Tibial nerve (tissue), 4 donors: ENCODE measurements at regions not wholly inside any gene's neighbourhood (a gene's known extent, or its start where the extent isn't known, plus 50 kb on each side); places are given as distances from the start of the nearest gene placed in this dataset.

Source experiments
- DNase-seq, 2 donors: peaks; one replicate each; pipeline ENCODE4 v3.0.0-alpha.2; 2019; ENCODE audit warnings: low spot score in 2 of 2
- H3K27ac ChIP-seq, 4 donors: fragments of 200-600 bp; sonication (generic) in 3 of 4; one replicate each; pipeline ENCODE4 v1.5.1; 2017 to 2019; ENCODE audit warnings: mild to moderate bottlenecking in 1 of 4
- H3K27me3 ChIP-seq, 2 donors: fragments of 200-600 bp; sonication (generic) in 1 of 2; one replicate each; pipeline versions ENCODE4 v1.5.1 to v1.6.0; 2017 to 2019
- H3K36me3 ChIP-seq, 3 donors: fragments of 200-600 bp; sonication (generic); one replicate each; pipeline ENCODE4 v1.5.1; 2018 to 2019
- H3K4me1 ChIP-seq, 4 donors: fragments of 200-600 bp; sonication (generic) in 3 of 4; one replicate each; pipeline ENCODE4 v1.5.1; 2017 to 2019
- H3K4me3 ChIP-seq, 4 donors: fragments of 200-600 bp; sonication (generic) in 3 of 4; one replicate each; pipeline ENCODE4 v1.5.1; 2017 to 2019; ENCODE audit warnings: mild to moderate bottlenecking in 1 of 4, moderate library complexity in 1 of 4
- H3K9me3 ChIP-seq, 4 donors: fragments of 200-600 bp; sonication (generic) in 3 of 4; one replicate each; pipeline ENCODE4 v1.5.1; 2017 to 2019
- CTCF ChIP-seq, 5 experiments: fragments of 200-600 bp in 3 of 5; fragments of 450-650 bp in 2 of 5; sonication (generic) in 3 of 5; IDR thresholded peaks; one replicate each; pipeline ENCODE4 v1.5.1; 2016 to 2019; ENCODE audit warnings: antibody characterized with exemption in 5 of 5, mild to moderate bottlenecking in 3 of 5, moderate library complexity in 2 of 5
- EP300 ChIP-seq, 2 donors: sonication (generic); formaldehyde crosslinking; IDR thresholded peaks; one replicate each; pipeline ENCODE4 v1.6.1; 2017; ENCODE audit warnings: antibody characterized with exemption in 2 of 2, mild to moderate bottlenecking in 1 of 2
- POLR2A ChIP-seq, 2 donors: fragments of 450-650 bp; IDR thresholded peaks; one replicate each; pipeline ENCODE4 v1.6.1; 2017; ENCODE audit warnings: antibody characterized with exemption in 2 of 2, mild to moderate bottlenecking in 2 of 2, moderate library complexity in 2 of 2
- WGBS, 2 donors: methylation state at CpG; one replicate each; pipeline ENCODE4 v1.1.5; 2018; 5-methylcytosine and 5-hydroxymethylcytosine counted together

DNA sequence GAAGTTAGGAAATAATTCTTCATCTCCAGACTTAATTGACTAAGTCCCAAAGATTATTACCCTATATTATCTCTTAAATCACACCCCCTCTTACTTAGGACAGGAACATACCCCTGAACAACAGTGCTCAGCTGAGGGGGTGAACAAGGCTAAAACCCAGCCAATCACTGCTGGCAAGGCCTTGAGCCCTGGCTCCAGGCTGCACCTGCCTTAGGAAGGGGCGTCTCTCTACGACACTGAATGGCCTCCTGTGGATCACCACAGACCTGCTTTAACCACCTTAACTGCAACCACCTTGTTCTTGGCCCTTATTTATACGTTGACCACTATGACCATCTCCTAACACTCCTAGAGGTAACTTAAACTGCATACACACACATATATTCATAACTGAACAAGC, 267.4 kb upstream of the THBS1 start:
- 93 to 97% methylated on average over 3 of the region's 3 CpGs for WGBS, 2 donors
- no peak for DNase-seq
- H3K36me3 ChIP-seq = no peaks in the 10 kb centered on the region
- no peak overlapping the region for H3K27ac ChIP-seq
- no peaks in the 10 kb centered on the region for H3K27me3 ChIP-seq
- TF ChIP-seq CTCF (IDR thresholded peaks at IDR 0.05) = no peak
- no peak for TF ChIP-seq POLR2A (IDR thresholded peaks at IDR 0.05)
- no peak for TF ChIP-seq EP300 (IDR thresholded peaks at IDR 0.05)
- no peaks in the 10 kb centered on the region for H3K9me3 ChIP-seq
- no peak overlapping the region for H3K4me3 ChIP-seq
- peaks cover 0 to 8% (median 3%) of the 10 kb centered on the region in 4 donors for H3K4me1 ChIP-seq

- WGBS, 2 donors = 89 to 97% methylated on average over 1 of the region's 1 CpG
- Histone ChIP-seq H3K4me3 (no peak overlapping the region), H3K36me3 (no peaks in the 10 kb centered on the region), H3K4me1 (peaks cover 0 to 8% (median 3%) of the 10 kb centered on the region in 4 donors), H3K9me3 (no peaks in the 10 kb centered on the region), H3K27me3 (no peaks in the 10 kb centered on the region), H3K27ac (no peak overlapping the region)
- TF ChIP-seq CTCF (IDR thresholded peaks at IDR 0.05) = no peak
- no peak for TF ChIP-seq POLR2A (IDR thresholded peaks at IDR 0.05)
- no peak for TF ChIP-seq EP300 (IDR thresholded peaks at IDR 0.05)
- DNase-seq = no peak
Measured at GRCh38 chr15:39313881-39314280, 267.0 kb upstream of the THBS1 start.

DNA sequence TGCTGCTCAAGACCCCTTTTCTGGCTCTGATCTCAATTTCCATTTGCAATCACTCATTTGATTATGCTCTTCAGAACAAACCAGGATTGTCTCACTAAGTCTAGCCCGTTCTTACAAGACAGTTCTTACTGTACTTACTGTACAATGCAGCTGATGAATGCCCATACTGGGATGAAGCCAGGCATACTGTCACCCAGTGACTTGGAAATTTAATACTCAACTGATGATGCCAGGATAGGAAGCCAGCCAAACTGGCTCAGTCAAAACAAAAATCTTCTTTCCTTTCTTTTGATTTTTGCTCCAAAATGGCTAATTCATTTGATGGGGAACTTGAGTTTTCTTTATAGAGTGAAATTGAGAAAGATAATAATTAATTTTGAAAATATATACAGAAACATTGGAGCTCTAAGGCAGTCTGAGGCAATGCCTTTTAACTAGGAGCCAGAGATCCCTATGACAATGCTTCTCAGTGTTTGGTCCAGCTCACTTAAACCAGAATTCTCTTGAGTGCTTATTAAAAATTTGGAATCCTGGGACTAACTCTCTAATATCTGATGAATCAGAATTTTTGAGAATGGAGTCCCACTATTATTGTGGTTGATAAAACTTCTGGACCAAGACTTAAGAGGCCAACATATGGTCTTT, 265.6 kb upstream of the THBS1 start:
- Histone ChIP-seq H3K27ac (no peak overlapping the region), H3K27me3 (no peaks in the 10 kb centered on the region), H3K4me1 (peaks cover 0 to 8% (median 3%) of the 10 kb centered on the region in 4 donors), H3K36me3 (no peaks in the 10 kb centered on the region), H3K4me3 (no peak overlapping the region), H3K9me3 (peaks cover 0 to 8% (median 0%) of the 10 kb centered on the region in 4 donors)
- 62 to 65% methylated on average over 1 of the region's 1 CpG for WGBS, 2 donors
- no peak for DNase-seq
- TF ChIP-seq CTCF (IDR thresholded peaks at IDR 0.05) (no peak), POLR2A (IDR thresholded peaks at IDR 0.05) (no peak), EP300 (IDR thresholded peaks at IDR 0.05) (no peak)

DNA sequence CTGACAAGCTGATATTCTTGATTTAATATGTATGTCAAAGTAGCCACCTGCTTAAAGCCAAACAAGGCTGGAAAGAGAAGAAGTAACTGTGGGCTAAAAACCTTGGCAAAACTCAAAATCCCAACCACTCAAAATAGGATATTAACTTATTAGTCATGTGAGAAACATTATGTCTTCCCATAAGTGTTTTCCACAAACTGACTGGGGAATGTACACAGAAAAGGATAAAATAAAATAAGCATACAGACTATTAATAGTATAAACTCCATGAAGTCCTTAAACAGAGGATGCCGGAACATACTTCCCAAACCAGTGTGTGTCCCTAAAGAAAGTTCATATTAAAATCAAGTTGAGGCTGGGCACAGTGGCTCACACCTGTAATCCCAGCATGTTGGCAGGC, 263.7 kb upstream of the THBS1 start:
- WGBS, 2 donors = 75 to 90% methylated on average over 1 of the region's 1 CpG
- no peaks in the 10 kb centered on the region for H3K27me3 ChIP-seq
- no peak overlapping the region for H3K4me3 ChIP-seq
- TF ChIP-seq EP300 (IDR thresholded peaks at IDR 0.05) (no peak), CTCF (IDR thresholded peaks at IDR 0.05) (no peak), POLR2A (IDR thresholded peaks at IDR 0.05) (no peak)
- DNase-seq = no peak
- no peak overlapping the region for H3K27ac ChIP-seq
- peaks cover 0 to 21% (median 0%) of the 10 kb centered on the region in 4 donors for H3K9me3 ChIP-seq
- peaks cover 0 to 8% (median 3%) of the 10 kb centered on the region in 4 donors for H3K4me1 ChIP-seq
- H3K36me3 ChIP-seq = no peaks in the 10 kb centered on the region

DNA sequence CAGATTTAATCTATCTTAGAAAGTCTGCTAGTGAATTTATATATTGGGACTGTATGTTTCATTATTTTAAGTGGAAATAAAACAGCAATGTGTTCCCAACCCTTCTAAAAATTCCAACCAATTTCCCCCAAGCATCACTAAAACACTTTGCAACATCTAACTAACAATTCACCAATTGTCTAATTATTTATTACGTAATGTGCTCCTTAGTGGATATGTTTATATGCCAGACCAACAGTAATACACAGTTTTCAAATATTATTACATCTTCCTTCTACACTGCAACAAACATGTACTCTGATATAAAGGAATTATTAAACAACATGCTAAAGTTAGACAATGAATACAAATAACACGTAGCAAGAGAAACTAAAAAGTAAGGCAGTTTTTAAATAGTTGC, 262.6 kb upstream of the THBS1 start:
- 48 to 61% methylated on average over 2 of the region's 2 CpGs for WGBS, 2 donors
- peaks cover 0 to 21% (median 0%) of the 10 kb centered on the region in 4 donors for H3K9me3 ChIP-seq
- no peaks in the 10 kb centered on the region for H3K27me3 ChIP-seq
- no peak for TF ChIP-seq POLR2A (IDR thresholded peaks at IDR 0.05)
- TF ChIP-seq CTCF (IDR thresholded peaks at IDR 0.05) = no peak
- no peak for TF ChIP-seq EP300 (IDR thresholded peaks at IDR 0.05)
- H3K27ac ChIP-seq = no peak overlapping the region
- peaks cover 0 to 8% (median 3%) of the 10 kb centered on the region in 4 donors for H3K4me1 ChIP-seq
- H3K4me3 ChIP-seq = no peak overlapping the region
- H3K36me3 ChIP-seq = no peaks in the 10 kb centered on the region
- no peak for DNase-seq
